ENCODE measurements at regions not wholly inside any gene's neighbourhood (a gene's known extent, or its start where the extent isn't known, plus 50 kb on each side); places are given as distances from the start of the nearest gene placed in this dataset.

DNA sequence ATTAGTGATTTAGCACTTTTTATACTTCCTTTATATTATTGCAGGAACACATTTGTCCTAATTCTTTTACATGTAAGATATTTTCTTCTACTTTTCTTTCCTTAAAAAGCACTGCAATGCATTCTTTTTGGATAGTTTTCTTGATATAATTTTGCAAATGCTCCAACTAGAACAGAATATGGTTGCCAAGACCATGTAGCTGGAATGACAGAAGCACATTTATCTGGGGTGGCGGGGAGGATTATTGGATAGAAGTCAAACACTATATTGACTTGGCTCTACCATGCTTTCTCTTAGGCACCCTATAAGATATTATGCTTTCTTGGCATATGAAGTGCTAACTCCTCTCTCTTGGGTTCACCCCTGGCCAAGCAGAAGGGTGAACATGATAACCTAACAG, 983.5 kb downstream of the FAT4 start:
- TF ChIP-seq CTCF (IDR thresholded peaks at IDR 0.05; ENCODE audit: low read depth, low read length, poor library complexity, severe bottlenecking) (no peak), EZH2phosphoT487 (IDR thresholded peaks at IDR 0.05; ENCODE audit: borderline replicate concordance, low read length) (no peak)
